ENCODE measurements at regions not wholly inside any gene's neighbourhood (a gene's known extent, or its start where the extent isn't known, plus 50 kb on each side); places are given as distances from the start of the nearest gene placed in this dataset.
"Not testable (repeated sequence)": the region's sequence is repeated elsewhere in the genome, so short reads cannot be mapped to it uniquely, and the experiment has no call there.

DNA sequence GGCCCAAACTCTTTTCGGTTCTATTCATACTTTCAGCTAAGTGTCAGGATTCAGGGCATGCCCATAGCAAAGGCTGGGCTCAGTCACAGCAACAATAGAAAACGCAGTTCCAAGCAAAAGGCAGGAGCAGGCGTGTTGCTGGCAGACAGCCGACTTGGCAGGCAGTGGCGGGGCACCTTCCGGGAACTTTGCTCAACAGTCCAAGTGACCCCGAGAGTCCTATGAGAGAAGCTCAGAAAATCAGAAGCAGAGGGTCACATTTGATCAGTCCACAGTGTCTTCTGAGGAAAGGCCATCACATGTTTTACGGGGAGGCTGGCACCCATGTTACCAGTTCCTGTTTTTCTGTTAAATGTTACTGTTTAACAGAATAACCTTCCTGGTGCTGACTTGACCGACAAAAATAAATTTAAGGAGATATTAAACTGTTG, 115.0 kb downstream of the DACT1 start:
- DNase-seq (ENCODE audit: low spot score): no peak

DNA sequence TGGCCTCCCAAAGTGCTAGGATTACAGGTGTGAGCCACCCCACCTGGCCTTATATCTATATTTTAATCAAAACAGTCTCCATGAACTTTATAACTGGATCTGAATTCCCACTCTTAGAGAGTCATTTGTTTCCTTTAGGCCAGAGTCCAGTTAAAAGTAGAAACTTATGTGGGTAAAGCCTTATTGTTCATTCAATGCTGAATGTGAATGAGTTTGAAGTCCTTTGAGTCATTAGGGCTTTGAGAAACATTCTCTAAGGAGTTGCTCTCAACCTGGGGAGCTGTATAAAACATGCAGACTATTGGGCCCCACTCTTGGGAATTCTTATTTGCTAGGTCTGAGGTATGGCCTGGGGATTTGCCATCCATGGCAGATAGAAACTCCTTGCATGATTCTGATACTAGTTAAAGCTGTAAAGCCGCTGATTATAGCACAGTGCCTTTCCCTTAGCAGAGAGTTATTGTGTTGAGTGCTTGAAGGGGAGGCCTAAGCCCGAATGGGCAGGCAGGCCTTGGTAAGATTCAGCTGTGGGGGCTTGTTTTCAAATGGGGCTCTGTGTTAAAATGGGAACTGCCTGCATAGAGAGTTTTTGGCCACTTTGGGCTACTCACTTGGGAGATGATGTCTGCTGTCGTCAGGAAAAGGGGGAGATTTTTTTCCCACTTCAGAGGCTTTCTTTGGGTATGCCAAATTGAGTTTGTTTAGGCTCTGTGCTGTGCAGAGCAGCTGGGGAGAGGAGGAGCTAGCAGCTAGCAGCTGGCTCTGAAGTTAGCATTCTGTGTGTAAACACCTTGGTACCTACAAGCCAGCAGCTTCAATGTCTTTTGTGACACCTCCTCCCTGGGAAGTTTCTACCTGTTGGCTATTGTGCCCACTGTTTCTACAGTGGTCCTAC, 117.5 kb downstream of the DACT1 start:
- no peak for DNase-seq (ENCODE audit: low spot score)

- DNase-seq (ENCODE audit: low spot score): no peak
Measured at GRCh38 chr14:58760121-58760520, 122.4 kb downstream of the DACT1 start.

DNA sequence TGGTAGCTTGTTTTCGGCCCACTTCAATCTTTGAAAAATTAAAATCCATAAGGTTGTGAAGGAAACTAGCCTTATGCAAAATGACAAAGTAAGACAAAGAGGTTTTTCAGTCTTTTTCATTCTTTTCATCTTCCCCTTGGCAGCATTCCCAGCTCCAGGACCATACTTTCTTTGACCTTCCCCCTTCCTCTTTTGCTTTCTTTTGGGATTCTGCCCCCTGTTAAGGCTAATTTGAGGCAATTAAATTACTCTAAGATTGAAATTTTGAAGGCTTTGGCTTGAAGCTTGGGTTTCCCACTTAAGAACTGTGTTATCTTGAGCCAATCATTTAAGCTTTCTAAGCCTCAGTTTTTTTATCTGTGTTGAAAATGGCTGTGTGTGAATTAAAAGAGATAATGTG, 124.9 kb downstream of the DACT1 start:
- no peak for DNase-seq (ENCODE audit: low spot score)

- DNase-seq (ENCODE audit: low spot score): no peak
Measured at GRCh38 chr14:58763210-58763609, 125.4 kb downstream of the DACT1 start.

- DNase-seq (ENCODE audit: low spot score): no peak
Measured at GRCh38 chr14:58765418-58765831, 127.7 kb downstream of the DACT1 start.

GRCh38 chr14:58765843-58766242, 128.1 kb downstream of the DACT1 start:
- no peak for DNase-seq (ENCODE audit: low spot score)

GRCh38 chr14:58769011-58769643, 131.4 kb downstream of the DACT1 start:
- DNase-seq (ENCODE audit: low spot score): no peak

DNA sequence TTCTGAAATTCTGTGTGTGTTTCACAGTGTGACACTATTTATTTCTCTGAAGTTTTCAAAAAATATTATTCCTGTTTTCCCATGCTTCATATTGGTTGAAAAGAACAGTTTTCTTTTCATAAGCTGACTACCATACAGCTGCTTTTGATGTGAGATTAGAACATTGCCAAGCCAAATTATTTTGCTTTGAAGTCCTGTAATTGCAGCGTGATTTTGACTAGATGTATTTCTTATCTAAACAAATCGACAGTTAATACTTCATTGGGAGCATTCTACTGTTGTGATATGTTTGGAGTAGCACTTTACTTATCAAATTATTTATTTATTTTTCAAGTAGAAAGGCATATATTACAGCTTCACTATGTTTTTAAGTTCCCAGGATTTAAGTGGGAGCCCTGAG, 132.0 kb downstream of the DACT1 start:
- DNase-seq (ENCODE audit: low spot score): no peak

DNA sequence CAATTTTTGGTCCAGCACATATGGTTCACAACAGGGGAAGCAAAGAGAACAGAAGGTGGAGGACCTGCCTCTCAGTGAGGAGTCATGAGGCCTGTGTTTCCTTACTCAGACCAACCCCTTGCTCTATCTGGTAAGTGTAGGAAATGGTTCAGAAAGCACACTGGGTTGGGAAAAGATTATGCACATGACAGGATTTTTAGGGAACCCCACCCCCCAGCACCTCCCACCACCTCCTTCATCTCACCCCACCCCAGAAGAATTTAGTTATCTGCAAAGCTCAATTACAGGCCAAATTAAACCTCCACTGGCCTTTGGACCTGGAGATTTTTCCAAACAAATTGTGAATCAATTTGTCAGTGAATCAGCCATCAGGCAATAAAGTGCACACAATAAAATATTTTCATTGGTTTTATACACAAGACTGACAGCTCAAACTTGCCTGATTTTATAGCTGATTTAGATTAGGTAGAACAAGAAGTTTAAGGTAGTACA, 132.8 kb downstream of the DACT1 start:
- DNase-seq (ENCODE audit: low spot score): no peak

DNA sequence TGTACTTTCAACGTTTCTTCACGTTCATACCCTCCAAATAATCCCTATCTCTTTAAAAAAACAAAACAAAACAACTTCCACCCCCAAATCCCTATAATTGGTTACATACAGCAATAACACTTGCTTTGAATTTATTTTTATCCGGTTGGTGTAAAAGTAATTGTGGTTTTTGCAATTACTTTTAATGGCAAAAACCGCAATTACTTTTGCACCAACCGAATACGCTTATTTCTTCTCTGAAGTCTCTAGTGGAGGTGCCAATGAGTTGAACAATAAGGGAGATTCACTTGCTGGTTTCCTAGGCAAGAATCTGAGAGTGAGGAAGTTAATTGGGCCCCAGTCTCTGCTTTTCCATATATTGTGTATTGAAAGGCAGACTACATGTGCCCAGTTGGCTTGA, 133.3 kb downstream of the DACT1 start:
- DNase-seq (ENCODE audit: low spot score): no peak

DNA sequence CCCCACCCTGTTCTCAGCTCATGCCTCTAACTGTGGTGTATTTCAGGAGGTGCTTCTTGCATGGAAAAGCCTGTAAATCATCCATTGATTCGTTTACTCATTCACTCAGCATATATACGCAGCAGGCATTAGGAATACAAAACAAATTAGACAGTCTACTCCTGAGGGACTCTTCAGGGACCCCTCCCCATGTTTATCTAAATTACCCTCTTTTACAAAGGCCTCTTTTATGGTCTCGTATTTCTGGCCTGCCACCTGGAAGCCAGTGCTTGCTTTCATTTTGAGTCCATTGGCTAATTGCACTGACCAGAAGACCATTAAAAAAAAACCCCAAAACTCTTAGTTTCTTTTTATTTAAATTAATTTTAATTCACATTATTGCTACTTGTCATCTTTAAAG, 134.4 kb downstream of the DACT1 start:
- no peak for DNase-seq (ENCODE audit: low spot score)

DNA sequence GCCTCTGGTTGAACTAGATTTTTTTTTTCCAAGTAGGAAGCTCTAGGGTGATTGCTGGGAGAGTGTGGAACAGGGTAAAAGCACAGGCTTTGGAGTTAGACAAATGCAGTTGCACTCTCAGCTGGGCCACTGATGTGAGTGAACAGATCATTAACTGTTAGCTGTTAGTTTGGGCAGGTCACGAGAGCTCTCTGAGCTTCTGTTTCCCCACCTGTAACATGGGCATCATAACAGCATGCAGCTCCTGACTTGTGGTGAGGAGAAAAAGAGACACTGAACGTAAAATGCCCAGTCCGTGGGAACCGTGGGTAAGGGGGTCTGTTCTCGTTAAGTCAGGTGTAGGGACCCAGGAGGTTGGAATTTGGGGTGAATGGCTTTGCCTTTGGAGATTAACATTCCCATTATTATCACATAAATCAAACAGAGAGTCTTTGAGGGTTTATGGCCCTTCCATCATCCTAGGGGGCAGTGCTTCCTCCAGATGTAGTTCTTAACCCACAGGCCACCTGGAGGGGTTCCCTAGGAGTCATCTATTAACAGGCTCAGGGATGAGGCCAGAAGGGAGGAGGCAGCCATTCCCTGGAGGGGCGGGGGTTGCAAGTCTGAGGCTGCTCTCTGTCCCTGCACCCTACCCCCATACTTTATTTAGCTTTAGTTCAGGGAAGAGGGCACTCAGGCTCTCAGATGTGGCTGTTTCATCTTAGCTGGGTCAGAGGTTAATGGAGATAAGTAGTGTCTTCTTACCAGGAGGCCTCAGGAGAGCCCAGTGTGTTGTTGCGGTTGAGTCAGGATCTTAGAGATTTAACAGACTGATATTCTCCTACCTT, 135.2 kb downstream of the DACT1 start:
- no peak for DNase-seq (ENCODE audit: low spot score)

DNA sequence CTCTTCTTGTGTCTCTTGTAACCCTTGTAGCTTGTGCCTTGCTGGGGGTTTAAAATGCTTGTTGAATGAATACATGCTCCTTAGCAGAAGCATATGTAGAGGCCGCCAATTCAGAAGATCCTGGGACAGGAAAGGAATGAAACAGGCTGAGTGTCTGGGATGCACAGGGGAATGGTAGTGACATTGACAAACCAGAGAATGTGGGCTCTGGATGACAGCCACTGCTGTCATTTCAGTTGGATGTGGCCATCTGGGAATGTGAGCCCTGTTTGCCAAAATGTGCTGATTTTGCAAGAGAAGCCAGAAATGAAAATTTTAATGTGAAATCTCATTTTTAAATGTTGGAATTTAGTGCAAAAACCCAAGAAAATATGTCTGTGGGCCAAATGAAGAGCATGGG, 136.8 kb downstream of the DACT1 start:
- DNase-seq (ENCODE audit: low spot score): no peak

- DNase-seq (ENCODE audit: low spot score): not testable (repeated sequence)
Measured at GRCh38 chr14:58775130-58775529, 137.4 kb downstream of the DACT1 start.

- DNase-seq (ENCODE audit: low spot score): no peak
Measured at GRCh38 chr14:58776516-58776915, 138.8 kb downstream of the DACT1 start.

DNA sequence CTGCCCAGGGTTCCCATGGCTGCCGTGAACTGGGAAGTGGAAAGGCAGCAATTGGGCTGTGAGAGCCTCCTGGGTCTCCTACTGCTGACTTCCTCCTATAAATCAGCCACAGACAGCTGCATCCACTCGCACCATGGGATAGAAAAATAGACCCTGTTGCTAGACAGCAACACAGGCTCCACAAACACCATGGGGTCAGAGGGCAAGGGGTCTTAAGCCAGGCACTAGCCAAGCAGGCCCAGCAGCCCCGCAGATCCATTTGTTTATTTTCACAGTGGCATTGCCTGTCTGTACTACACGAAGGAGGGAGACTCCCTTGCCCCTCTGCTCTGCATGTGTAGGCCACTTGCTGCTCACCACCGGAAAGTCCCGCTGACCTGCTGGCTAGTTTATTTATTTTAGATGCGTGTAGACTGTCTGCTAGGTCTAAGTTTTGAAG, 139.8 kb downstream of the DACT1 start:
- DNase-seq (ENCODE audit: low spot score): no peak

GRCh38 chr14:58778202-58778601, 140.4 kb downstream of the DACT1 start:
- no peak for DNase-seq (ENCODE audit: low spot score)

DNA sequence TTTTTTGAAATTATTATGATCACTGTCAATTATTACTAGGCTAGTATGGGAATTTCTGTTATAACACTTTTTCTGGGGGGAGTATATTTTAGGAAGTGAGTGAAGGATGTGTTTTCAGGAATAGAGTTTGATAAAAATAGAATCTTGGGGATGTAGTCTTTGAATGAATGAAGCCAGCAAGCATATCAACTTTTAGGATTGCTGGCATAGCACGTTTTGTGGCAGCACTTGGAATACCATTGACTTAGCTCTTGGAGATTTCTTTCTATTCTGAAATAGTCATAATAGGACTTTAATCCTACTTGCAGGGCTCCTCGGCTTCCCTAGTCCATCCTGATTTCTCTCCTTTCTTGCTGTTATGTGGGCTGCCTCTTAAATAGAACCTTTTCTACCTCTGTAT, 141.6 kb downstream of the DACT1 start:
- no peak for DNase-seq (ENCODE audit: low spot score)

DNA sequence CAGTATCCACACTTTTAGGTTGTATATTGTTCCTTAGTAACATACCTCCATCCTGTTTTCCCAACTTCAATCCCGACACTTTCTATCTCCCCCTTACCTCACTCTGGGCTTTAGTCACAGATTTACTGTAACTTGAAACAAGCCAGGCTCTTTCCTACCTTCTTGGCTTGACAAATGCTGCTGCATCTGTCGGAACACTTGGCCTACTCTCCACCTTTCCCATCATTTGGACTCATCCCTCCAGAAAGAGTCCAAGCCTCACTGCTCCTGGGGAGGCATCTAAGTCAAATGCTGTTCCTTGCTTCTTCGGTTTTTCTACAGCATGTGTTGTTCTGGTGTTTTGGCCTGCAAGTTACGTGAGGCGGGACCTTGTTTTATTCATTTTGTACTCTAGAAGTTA, 142.4 kb downstream of the DACT1 start:
- DNase-seq (ENCODE audit: low spot score): no peak

DNA sequence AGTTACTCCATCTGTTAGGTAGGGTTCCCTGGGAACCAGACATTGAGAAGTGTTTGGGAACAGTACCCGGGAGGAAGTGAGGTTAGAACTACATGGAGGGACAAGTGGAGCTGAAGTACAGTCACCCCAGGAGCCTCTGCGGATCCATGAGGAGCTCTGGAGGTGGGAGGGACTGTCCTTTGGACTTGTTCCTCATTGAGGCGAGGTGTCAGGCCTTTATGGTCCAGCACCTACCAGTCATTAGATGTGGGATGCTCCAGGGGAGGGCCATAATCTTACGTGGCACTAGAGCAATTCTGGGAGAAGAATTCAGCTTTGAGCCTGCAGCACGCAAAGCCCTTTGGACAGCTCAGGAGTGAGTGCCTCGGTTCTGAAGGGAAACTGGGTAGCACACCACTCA, 142.8 kb downstream of the DACT1 start:
- DNase-seq (ENCODE audit: low spot score): no peak

GRCh38 chr14:58782011-58782410, 144.2 kb downstream of the DACT1 start:
- DNase-seq (ENCODE audit: low spot score): no peak
